A549 (cell line): ENCODE measurements at regions not wholly inside any gene's neighbourhood (a gene's known extent, or its start where the extent isn't known, plus 50 kb on each side); places are given as distances from the start of the nearest gene placed in this dataset.

ENCODE experiments used
- ATAC-seq, 2 experiments: fragments of 200-7000 bp in 1 of 2; fragments of >200 bp in 1 of 2; cut with Nextera tagmentation in 1 of 2; cut with Tn5 transposase in 1 of 2; 3 replicates each; pipeline versions ENCODE4 v1.8.0 to v1.9.1; 2018 to 2020; ENCODE audit warnings: mild to moderate bottlenecking in 1 of 2, moderate library complexity in 1 of 2
- CTCF ChIA-PET: fragments of 300-600 bp; sonication (Branson Sonifier 250); formaldehyde crosslinking; extraction: SDS; loops from one replicate; lab custom pipeline; 2021; ENCODE audit warnings: antibody characterized with exemption, inconsistent platforms; lab: Yijun Ruan, JAX
- POLR2A ChIA-PET: fragments of 350-600 bp; formaldehyde crosslinking; extraction: SDS; loops from one replicate; lab custom pipeline; 2021; ENCODE audit warnings: antibody characterized with exemption, inconsistent platforms; lab: Yijun Ruan, JAX
- DNase-seq, 2 experiments: peaks; one replicate each; pipeline versions ENCODE4 v3.0.0 to v3.0.0-alpha.2; 2011 to 2016; ENCODE audit warnings: low read depth in 1 of 2, low spot score in 1 of 2
- FAIRE-seq: peaks from 2 replicates; lab custom pipeline; 2011; peaks lifted over from hg19 to GRCh38; lab: Jason Lieb, UNC
- H3K27ac ChIP-seq, 2 experiments: fragments of >200 bp; sonication (Bioruptor Twin); formaldehyde crosslinking; 3 replicates each; pipeline ENCODE4 v1.5.1; 2016 to 2017
- H3K4me1 ChIP-seq: fragments of >200 bp; sonication (Bioruptor Twin); formaldehyde crosslinking; 3 replicates; pipeline ENCODE4 v1.6.1; 2016
- H3K4me2 ChIP-seq: fragments of >200 bp; sonication (Bioruptor Twin); formaldehyde crosslinking; 3 replicates; pipeline ENCODE4 v1.6.1; 2016
- H3K4me3 ChIP-seq: fragments of >200 bp; sonication (Bioruptor Twin); formaldehyde crosslinking; 3 replicates; pipeline ENCODE4 v1.5.1; 2016
- H3K9me3 ChIP-seq: fragments of >200 bp; sonication (Bioruptor Twin); formaldehyde crosslinking; 3 replicates; pipeline ENCODE4 v1.6.1; 2016
- ATOH8 ChIP-seq: fragments of 250-450 bp; sonication (Bioruptor Pico); IDR thresholded peaks from 2 replicates; pipeline ENCODE4 v1.5.0; 2020; ENCODE audit warnings: low read depth, mild to moderate bottlenecking, moderate library complexity
- CBX2 ChIP-seq: fragments of 200-600 bp; sonication (generic); IDR thresholded peaks from 2 replicates; pipeline ENCODE4 v1.6.1; 2016; ENCODE audit warnings: low read depth, mild to moderate bottlenecking, borderline replicate concordance
- CBX8 ChIP-seq: fragments of 200-600 bp; sonication (generic); IDR thresholded peaks from 2 replicates; pipeline ENCODE4 v1.6.1; 2016
- CHD4 ChIP-seq: fragments of 200-600 bp; sonication (generic); IDR thresholded peaks from 2 replicates; pipeline ENCODE4 v1.6.1; 2016; ENCODE audit warnings: antibody characterized with exemption, mild to moderate bottlenecking, borderline replicate concordance
- EHMT2 ChIP-seq: fragments of 200-600 bp; sonication (generic); IDR thresholded peaks from 2 replicates; pipeline ENCODE4 v1.6.1; 2016; ENCODE audit warnings: antibody characterized with exemption, low read depth, mild to moderate bottlenecking, moderate library complexity
- ELK1 ChIP-seq: fragments of 150-350 bp; IDR thresholded peaks from 2 replicates; pipeline ENCODE4 v1.6.1; 2014; ENCODE audit warnings: low read depth, mild to moderate bottlenecking, low read length
- EP300 ChIP-seq, 2 experiments: fragments of >200 bp; sonication (Bioruptor Twin); formaldehyde crosslinking; IDR thresholded peaks; 2 replicates in 1 of 2; 3 replicates in 1 of 2; pipeline ENCODE4 v1.6.1; 2016 to 2017
- FOSB ChIP-seq: fragments of 250-450 bp; sonication (Bioruptor Pico); IDR thresholded peaks from 2 replicates; pipeline ENCODE4 v1.5.0; 2020; ENCODE audit warnings: mild to moderate bottlenecking, moderate library complexity
- FOXS1 ChIP-seq: fragments of 250-450 bp; sonication (Bioruptor Pico); IDR thresholded peaks from 2 replicates; pipeline ENCODE4 v1.5.0; 2020; ENCODE audit warnings: mild to moderate bottlenecking, moderate library complexity
- HDAC2 ChIP-seq: fragments of 200-600 bp; sonication (generic); IDR thresholded peaks from 2 replicates; pipeline ENCODE4 v1.6.1; 2016
- JUNB ChIP-seq: fragments of >200 bp; sonication (Bioruptor Twin); formaldehyde crosslinking; IDR thresholded peaks from 2 replicates; pipeline ENCODE4 v1.6.1; 2016
- KDM1A ChIP-seq: fragments of 200-600 bp; sonication (generic); IDR thresholded peaks from 2 replicates; pipeline ENCODE4 v1.6.1; 2016; ENCODE audit warnings: low read depth, mild to moderate bottlenecking
- MAFK ChIP-seq: fragments of 450-650 bp; IDR thresholded peaks from 2 replicates; pipeline ENCODE4 v1.6.1; 2014; ENCODE audit not compliant: partially characterized antibody
- MYC ChIP-seq: IDR thresholded peaks from 2 replicates; pipeline ENCODE4 v1.6.1; 2012; ENCODE audit warnings: mild to moderate bottlenecking, inconsistent platforms, low read length, improper control_type of control experiment, borderline replicate concordance
- NPAS2 ChIP-seq: fragments of 250-450 bp; sonication (Bioruptor Pico); IDR thresholded peaks from 2 replicates; pipeline ENCODE4 v1.8.0; 2022; ENCODE audit warnings: mild to moderate bottlenecking, moderate library complexity, borderline replicate concordance
- NR3C1 ChIP-seq: fragments of >200 bp; sonication (Bioruptor Twin); formaldehyde crosslinking; IDR thresholded peaks from 3 replicates; pipeline ENCODE4 v1.6.1; 2017
- POLR2A ChIP-seq: IDR thresholded peaks from 2 replicates; pipeline ENCODE4 v1.6.1; 2012; ENCODE audit warnings: mild to moderate bottlenecking, low read length
- REST ChIP-seq: fragments of 200-600 bp; sonication (generic); IDR thresholded peaks from 2 replicates; pipeline ENCODE4 v1.6.1; 2016; ENCODE audit warnings: antibody characterized with exemption, mild to moderate bottlenecking, moderate library complexity
- RFX5 ChIP-seq: fragments of 450-650 bp; IDR thresholded peaks from 2 replicates; pipeline ENCODE4 v1.7.1; 2014; ENCODE audit warnings: antibody characterized with exemption, mild to moderate bottlenecking, moderate library complexity
- RNF2 ChIP-seq: fragments of 200-600 bp; sonication (generic); IDR thresholded peaks from 2 replicates; pipeline ENCODE4 v1.6.1; 2016; ENCODE audit warnings: low read depth, mild to moderate bottlenecking, antibody characterized with exemption, moderate library complexity, borderline replicate concordance
- SMC3 ChIP-seq: fragments of >200 bp; sonication (Bioruptor Twin); formaldehyde crosslinking; IDR thresholded peaks from 3 replicates; pipeline ENCODE4 v1.6.1; 2018; ENCODE audit warnings: inconsistent platforms
- ZC3H11A ChIP-seq: fragments of 450-650 bp; IDR thresholded peaks from 2 replicates; pipeline ENCODE4 v1.6.1; 2014; ENCODE audit warnings: antibody characterized with exemption, mild to moderate bottlenecking
- WGBS: methylation state at CpG from one replicate; pipeline ENCODE4 v1.1.6; 2017; ENCODE audit errors: missing lambda C conversion rate; 5-methylcytosine and 5-hydroxymethylcytosine counted together
- TF ChIP-seq, protein P1 (sequence below): IDR thresholded peaks from 2 replicates; pipeline ENCODE4 v1.6.1; 2012

GRCh38 chr19:29882719-29883105, 59.3 kb upstream of the URI1 start:
- WGBS = 81% methylated on average over 11 of the region's 13 CpGs
- no peak for ATAC-seq
- H3K27ac ChIP-seq = no peak overlapping the region
- no peak for FAIRE-seq
- H3K4me2 ChIP-seq = no peak overlapping the region
- POLR2A ChIA-PET = no interaction called here
- peaks cover 10% of the 10 kb centered on the region; the same call in 1 of the 3 replicates for H3K4me1 ChIP-seq
- no peak overlapping the region for H3K4me3 ChIP-seq
- TF ChIP-seq ATOH8 (CRISPR knock-in tag) = no peak
- no peak for TF ChIP-seq MAFK
- TF ChIP-seq JUNB = no peak
- TF ChIP-seq MYC = no peak
- TF ChIP-seq CBX8 = no peak
- TF ChIP-seq RNF2 = no peak
- TF ChIP-seq ZC3H11A = no peak
- TF ChIP-seq RFX5 = no peak
- TF ChIP-seq NR3C1 = no peak
- TF ChIP-seq FOSB (CRISPR knock-in tag) = no peak
- no peak for TF ChIP-seq REST
- TF ChIP-seq CBX2 = no peak
- no peak for TF ChIP-seq HDAC2
- TF ChIP-seq, protein P1, sequence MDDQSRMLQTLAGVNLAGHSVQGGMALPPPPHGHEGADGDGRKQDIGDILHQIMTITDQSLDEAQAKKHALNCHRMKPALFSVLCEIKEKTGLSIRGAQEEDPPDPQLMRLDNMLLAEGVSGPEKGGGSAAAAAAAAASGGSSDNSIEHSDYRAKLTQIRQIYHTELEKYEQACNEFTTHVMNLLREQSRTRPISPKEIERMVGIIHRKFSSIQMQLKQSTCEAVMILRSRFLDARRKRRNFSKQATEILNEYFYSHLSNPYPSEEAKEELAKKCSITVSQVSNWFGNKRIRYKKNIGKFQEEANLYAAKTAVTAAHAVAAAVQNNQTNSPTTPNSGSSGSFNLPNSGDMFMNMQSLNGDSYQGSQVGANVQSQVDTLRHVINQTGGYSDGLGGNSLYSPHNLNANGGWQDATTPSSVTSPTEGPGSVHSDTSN = no peak
- no peak for TF ChIP-seq KDM1A
- TF ChIP-seq EP300 (IDR thresholded peaks at IDR 0.05) = no peak
- no peaks in the 10 kb centered on the region for H3K9me3 ChIP-seq
- CTCF ChIA-PET = interaction anchor here (0.6 to 17.2 kb wide), 7 partner anchors 10 to 880 kb away, joined by 3 to 301 read pairs (median 4); no protein-coding TSS in a partner anchor
- no peak for DNase-seq

GRCh38 chr19:29884044-29884443, 58.0 kb upstream of the URI1 start:
- Histone ChIP-seq H3K9me3 (no peaks in the 10 kb centered on the region), H3K4me3 (no peak overlapping the region), H3K4me1 (peaks cover 4% of the 10 kb centered on the region; the same call in 1 of the 3 replicates), H3K4me2 (no peak overlapping the region), H3K27ac (no peak overlapping the region)
- POLR2A ChIA-PET = interaction anchor here (0.6 kb wide), 1 partner anchor 117 kb away, joined by 4 read pairs; no protein-coding TSS in a partner anchor
- WGBS = 26% methylated on average over 2 of the region's 2 CpGs
- FAIRE-seq (no peak), DNase-seq (no peak), ATAC-seq (no peak)
- TF ChIP-seq CHD4 (no peak), HDAC2 (no peak), FOSB (CRISPR knock-in tag) (no peak), NR3C1 (no peak), POLR2A (no peak), ELK1 (no peak), MYC (no peak), EHMT2 (no peak), FOXS1 (CRISPR knock-in tag) (no peak), JUNB (no peak), REST (no peak), SMC3 (no peak), CBX2 (no peak), NPAS2 (CRISPR knock-in tag) (no peak), CBX8 (no peak), RNF2 (no peak)
- CTCF ChIA-PET = interaction anchor here (0.9 to 5.0 kb wide), 5 partner anchors 10 to 154 kb away, joined by 3 to 45 read pairs (median 3); no protein-coding TSS in a partner anchor
